HG02642 (cell line): ENCODE measurements at regions not wholly inside any gene's neighbourhood (a gene's known extent, or its start where the extent isn't known, plus 50 kb on each side); places are given as distances from the start of the nearest gene placed in this dataset.

Experiments used
- ATAC-seq: cut with Tn5 transposase; IDR thresholded peaks from one replicate; pipeline ENCODE4 v1.9.1; 2021; ENCODE audit warnings: mild to moderate bottlenecking; ENCODE audit not compliant: unreplicated experiment, poor library complexity

DNA sequence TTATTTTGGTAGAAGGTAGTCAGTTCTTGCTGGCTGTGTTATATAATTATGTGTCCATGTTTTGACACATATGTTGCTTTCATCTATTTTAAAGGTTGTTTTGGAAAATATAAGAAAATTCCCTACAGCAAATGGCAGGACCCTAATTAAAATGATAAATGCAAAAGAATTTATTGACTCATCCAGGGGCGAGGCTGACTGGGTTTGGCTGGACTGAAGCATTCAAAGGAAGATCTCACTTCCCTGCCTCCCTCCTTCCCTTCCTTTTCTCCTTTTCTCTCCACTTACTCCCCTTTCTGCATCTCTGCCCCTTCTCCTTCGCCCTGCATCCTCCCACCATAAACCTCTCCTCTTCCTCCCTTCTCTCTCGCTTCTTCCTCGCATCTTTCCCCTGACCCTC is 129.6 kb downstream of the SNAPC1 start:
- ATAC-seq: no peak

DNA sequence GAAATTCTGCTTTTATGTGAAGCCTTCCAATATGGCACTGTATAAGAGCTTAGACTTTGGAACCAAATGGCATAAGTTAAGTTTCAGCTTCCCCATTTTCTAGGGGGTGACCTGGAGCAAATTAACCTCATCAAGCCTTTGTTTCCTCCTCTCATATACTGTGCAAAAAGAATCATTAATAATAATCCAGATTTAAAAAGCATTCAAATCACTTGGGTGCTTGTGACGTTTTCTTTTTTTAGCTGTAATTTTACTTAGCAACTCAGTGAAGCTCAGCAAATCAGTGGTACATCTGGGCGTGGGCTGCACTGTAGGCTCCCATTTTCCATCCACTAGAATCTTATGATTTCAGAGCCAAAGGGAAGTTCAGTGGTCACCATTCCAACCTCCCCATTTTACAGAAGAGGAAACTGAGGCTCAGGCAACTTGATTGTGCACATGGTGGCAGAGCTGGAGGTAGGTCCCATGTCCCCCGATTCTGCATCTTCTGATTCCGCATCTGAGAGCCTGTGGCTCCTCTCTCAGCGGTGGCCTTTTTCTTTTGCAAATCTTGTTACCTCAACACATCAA is 131.2 kb downstream of the SNAPC1 start:
- no peak for ATAC-seq

DNA sequence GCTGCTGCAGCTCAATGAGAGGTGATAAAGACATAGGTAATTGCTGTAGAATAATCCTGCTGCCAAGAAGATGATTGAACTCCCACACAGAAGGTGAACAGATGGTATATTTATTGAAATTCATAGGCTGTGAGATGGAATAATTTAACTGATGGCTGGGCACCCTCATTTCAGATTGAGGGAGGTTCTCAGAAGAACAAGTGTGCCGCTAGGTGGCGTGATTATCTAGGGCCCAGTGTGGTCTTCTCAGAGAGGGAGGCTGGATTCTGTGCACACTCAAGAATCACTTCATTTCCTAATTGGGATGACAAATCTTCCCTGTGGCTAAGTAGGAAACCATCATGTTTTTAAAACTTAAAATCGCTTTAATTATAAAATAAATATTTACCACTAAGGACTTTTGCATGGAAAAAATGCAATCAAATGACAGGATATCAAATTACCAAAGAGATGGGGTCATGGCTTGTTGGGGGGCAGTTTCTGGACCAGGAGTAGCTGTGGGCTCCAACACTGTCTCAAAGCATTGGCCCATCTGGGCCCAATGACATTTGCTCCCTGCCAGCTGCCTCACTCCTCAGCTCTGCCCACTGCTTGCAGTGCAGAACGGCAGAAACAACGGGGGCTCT is 132.3 kb downstream of the SNAPC1 start:
- no peak for ATAC-seq

DNA sequence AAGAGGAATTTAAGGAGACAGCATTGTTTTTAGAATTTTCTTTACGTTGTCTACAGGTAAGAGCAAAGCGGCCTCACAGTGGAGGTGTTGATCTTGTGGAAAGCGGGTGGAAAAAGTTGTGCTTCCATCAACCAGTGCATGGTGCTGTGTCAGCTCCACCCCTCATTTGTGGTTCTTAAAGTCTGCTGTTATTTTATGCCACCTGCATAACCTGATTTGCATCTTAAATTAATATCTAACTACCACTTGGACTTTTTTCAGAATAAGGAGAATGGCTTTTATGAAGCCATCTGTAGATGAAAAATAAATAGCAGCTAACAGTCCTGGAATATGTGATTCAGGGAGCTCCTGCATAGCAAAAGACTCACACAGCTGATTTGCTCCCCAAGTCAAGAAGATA is 135.1 kb downstream of the SNAPC1 start:
- no peak for ATAC-seq

DNA sequence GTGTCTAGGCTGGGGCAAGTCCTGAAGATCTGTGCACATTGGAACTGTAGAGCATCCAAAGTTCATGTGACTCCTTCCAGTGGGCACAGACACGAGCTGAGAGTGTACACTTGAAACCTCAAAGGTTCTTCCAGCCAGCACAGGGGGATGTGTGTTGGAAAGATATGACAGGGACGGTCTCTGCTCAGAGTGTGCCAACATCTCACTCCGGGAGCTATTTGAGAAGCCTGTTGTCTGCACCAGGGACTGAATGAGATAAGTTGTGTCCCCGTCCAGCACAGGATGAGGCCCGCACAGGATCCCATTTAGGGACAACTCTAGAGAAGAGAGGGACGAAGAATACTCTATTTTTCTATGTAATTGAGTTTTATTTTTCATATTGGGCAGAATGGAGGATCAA is 136.3 kb downstream of the SNAPC1 start:
- no peak for ATAC-seq

DNA sequence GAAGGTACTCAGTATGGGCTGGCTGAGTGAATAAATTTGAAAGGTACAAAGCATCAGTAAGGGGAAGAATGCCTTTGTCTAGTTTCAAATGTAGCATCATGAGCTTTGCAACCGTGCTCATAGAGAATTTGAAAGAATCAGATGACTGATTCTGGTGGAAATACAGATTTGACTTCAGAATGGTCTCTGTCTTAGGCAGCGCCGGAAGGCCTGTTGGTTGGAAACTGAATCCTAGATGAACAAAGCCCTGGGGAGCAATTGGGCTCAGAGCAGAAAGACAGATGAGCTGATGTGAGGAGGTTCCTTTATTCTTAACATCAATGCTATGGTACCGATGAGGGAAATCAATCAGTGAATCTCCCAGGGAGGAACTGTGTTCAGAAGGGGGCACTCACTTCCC is 137.3 kb downstream of the SNAPC1 start:
- ATAC-seq: no peak

DNA sequence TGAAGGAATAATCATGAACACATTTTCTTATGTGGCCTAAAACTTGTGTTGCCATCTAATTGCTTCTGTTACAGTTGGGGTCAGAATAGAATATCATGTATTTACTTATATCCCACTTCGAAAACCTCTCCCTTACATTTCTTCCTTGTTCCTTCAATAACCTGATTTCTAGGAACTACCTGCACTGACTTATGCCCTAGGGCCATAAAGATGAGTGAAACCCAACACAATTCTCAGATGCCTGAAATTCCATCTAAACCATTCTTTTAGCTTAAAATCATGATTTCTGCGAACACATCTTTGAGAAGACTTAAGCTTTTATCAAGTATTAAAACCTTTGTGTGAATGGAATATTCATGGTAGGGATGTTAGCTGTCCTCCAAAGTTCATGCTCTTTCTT is 142.7 kb downstream of the SNAPC1 start:
- no peak for ATAC-seq

DNA sequence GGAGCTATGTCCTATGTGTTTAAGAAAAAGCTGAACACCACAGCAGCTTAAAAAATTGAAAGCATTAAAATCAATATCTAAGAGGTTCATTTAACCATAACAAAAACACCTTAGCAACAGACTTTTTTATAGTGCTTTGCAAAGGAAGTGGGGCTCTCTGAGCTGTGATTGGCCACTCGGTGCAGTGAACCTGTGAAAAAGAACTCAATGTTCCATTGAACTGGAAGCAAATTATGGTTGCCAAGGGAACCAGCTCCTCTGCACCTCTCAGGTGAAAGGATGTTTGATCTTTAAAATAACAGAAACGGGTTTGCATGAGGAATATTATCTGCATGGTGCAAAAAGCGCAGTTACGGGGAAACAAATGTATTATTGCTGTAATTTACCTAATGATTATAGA is 149.4 kb downstream of the SNAPC1 start:
- ATAC-seq: no peak

DNA sequence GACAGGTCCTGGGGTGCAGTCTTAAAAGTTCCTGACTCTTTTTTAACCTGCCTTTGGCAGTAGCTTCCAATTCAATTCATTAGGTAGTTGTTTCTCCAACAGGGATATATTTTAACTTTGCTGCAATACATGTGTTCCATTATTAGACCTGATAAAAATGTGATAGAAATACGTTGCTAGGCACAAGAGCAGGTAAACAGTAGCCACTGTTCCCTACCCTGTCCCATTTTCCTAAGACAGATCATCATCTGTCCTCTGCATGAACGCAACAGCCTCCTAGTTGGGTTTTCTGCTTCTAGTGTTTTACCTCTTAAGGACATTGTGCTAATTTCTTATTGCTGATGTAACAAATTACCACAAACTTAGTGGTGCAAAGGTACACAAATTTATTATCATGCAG is 156.8 kb downstream of the SNAPC1 start:
- no peak for ATAC-seq

DNA sequence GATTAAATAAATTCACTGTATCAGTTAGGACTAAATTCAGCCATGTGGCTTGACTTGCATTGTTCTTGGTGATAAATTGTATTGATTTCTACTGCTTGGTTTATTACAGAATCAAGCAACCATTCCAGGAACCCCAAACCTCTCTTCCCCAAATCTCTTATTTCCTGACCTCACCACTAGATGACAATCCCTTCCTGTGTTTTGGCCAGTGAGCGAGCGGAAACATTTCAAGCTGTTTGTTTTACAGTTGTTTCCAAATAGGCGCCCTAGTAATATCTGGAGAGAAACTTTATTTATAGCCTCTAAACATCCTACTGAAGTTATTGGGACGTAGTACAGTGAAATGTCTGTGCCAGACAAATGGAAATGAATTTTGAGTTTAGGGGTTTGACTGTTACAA is 161.1 kb downstream of the SNAPC1 start:
- ATAC-seq: no peak

DNA sequence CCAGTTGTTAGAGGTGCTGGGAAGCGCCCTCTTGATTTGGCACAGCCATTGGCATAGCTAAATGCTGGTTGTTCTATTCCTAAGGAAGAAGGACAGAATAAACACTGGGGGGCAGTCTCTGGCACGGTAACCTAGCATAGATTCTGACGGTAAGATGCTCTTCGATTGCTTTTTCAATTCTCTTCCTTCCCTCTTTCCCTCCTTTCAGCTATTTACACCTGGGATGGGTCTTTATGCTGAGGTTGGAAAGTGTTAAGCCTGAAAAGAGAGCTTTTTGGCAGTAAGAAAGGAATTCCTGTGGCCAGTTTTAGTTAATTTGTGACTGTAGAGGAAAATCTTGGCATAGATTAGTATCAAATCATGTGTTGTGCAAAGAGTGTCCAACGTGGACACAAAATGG is 162.8 kb downstream of the SNAPC1 start:
- no peak for ATAC-seq

DNA sequence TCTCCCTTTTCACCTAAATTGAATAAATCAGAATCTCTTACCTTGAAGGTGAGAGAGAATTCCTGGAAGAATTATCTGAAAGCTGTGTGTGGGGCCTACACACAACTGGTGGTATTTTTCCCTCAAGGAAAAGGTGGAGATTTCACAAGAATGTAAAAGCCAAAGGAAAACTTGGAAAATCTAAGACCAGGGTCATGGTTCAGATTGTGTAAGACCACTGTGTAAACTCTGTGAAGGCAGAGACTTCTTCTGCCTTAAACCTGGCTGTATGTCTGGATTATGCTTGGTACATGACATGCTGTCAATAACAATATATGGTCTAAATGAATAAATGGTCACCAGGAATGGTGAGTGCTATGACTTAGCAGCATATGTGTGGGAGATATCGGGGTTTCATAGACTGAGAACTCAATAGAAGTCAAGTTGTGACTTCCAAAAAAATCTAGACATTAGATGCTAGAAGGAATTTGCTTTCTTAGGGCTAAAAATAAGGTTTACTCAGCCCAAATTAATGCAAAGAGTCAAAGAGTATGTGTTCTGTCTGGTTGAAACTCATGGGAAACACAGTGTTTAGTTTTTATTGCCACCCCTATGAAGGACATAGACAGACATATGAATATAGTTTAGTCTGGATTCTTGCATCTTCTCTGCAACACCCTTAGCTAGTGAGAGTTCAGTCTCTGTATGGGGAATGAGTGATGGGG is 163.7 kb downstream of the SNAPC1 start:
- no peak for ATAC-seq

DNA sequence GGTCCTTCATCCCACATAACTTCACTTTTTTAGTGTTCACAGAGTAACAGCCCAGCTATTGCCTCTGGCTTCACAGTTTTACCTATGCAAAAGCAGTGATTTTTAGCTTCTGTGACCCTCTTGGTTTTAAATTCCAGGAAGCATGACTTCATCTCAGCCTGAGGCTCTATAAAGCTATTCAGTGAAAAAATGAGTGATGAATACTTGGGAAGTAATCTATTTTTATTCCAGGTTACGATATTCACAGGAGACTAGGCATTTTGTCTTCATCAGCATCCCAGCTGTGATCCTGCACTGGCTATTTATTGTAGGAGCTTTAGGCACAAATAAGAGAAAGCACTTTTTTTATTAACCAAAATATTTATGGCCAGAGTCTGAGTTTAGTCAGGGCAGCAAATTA is 164.8 kb downstream of the SNAPC1 start:
- ATAC-seq: no peak

DNA sequence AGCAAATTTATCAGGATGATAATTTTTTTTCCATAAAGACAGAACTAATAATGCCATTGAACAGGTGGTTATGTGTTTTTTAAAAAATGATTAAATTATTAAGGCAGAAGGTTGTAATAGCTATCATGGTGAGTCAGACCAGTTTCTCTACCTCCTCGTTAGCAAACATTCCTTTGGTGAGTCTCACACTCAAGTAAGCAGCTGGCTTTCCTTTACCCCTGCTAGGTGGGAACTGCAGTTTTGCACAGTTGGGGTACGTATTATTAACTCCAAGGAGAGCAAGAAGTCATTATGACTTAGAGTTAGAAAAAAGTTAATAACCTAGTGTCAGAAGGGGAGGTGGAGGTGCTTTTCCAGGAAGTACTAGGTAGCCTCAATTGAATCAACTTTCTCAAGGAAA is 165.3 kb downstream of the SNAPC1 start:
- ATAC-seq: no peak

DNA sequence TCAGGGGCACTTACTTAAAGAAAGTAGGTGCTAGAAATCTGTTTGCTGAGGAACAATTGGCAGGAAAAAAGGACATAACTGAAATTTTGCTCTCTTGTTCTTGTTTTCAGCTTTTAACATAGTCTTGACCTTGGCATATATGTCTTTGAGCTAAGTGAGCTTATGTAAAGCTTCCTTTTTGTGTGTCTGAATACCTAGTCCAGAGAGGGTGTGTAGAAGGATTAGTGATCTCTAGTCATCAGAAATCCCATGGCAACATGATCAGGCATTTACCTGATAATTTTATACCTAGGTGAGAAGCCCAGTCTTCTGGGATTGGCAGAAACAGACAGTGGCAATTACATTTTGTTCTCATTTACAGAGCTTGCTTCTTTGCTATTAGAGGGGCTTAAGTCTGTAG is 166.1 kb downstream of the SNAPC1 start:
- no peak for ATAC-seq

DNA sequence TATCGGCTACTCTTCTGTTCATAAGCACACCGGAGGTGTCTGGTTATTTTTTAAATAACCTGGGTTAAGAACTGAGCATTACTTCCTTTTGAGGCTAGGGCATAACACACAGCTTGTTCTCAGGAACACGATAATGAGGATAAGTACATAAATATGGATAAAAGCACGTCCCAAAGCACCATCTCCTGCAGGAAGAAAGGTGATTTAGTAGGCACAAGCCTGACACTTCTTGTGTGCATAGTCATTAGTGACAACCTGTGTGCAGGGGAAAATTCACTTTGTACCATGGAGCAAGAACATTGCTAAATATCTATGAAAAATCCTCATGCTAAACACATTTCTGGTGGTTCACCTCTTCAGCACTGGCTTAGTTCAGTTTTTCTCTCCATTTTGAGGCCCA is 166.5 kb downstream of the SNAPC1 start:
- ATAC-seq: no peak

DNA sequence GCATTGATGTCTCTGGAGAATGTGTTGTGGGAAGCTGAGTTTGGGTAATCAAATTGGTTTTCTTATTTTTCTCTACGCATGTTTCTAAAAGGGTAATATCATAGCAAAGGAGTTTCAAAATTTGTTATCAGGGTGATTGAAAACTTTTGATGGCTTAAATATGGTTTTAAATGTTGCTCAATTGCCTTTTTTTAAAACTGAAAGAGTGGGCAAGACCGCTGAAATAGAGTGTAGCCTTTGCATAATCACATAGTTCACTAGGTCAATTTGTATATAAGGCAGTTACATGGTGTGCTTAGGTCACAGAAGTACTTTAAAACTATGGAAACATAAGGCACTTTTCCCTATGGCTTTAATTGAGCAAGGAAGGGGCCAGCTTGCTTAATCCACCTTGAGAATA is 167.4 kb downstream of the SNAPC1 start:
- no peak for ATAC-seq

DNA sequence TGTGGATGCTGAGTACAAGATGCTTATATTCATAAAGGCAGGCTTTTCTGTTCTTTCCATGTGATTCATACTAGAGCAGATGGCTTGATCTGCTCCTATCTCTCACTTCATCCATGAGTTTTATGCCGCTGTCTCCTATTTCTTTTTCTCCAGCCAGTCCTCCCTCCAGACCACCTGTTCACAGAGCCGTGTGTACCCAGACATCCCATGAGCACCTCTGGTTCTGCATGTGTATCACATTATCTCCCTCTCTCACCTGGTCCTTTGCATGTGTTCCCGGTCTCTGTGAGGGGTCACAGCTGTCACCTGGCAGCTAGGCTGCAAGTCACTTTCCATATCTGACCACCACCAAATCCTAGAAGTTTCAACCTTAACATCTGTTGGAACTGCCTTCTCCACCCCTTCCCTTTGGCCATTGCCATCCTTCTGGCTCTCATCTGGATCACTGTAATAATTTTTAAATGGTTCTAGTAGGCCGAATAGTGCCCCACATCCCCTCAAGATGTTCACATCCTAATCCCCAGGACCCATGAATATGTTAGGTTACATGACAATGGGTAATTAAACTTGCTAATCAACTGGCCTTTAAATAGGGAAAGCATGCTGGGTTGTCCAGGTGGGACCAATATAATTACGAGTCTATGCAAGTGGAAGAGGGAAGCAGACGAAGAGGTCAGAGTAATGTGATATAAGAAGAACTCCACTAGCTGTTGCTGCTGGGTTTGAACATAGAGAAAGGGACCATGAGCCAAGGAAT is 168.1 kb downstream of the SNAPC1 start:
- no peak for ATAC-seq

DNA sequence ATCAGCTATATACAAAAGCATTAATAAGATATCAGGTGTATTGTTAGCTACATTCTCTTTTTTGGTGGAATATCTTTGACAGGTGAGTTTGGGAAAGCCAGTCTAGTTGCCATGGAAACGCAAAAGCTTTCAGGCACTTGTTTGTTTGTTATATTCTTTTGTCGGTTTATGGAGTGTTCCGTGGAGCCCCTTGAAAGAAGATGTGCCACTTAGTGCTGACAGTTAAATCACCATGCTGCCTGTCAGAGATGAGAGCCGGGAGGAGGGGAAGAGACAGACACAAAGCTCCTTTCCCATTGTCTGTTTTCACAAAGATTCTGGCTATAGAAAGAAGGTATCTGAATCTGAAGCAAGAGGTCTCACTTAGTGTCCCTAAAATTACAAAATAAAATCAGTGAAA is 170.8 kb downstream of the SNAPC1 start:
- ATAC-seq: no peak

DNA sequence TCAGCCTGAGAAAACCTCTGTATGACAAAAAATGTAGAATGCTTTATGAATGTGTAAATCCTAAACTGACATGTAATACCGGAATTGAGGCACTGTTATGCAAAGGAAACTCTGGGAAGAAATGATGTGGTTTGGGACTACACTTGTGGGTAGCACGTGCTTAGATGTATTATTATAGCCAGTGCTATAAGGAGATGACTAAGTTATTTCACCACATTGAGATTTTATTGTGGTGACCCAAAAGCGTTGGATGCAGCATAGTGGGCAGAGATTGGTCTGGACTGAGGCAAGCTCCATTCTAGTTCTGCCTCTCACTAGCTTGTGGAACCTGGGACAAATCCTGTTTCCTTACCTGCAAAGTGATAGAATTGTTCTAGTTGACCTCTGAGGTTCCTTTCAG is 172.2 kb downstream of the SNAPC1 start:
- ATAC-seq: no peak

DNA sequence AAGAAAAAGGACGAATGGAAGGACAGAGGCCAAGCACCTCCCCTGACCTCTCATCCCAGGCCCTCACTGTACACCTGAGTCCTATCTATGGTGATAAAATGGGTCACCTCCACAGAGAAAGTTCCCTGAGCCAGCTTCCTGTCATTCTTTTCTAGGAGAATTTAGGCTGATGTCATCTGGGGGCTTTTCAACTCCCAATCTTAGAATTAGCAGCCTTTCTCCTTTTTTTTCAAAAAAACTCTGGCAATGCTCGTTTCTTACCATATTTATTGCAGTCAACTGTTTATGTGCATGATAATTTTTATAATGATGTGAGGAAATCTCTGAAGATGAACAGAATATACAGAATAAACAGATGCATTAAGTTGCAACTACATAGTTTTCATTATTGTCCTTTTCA is 177.6 kb downstream of the SNAPC1 start:
- no peak for ATAC-seq
